ENCODE measurements at regions not wholly inside any gene's neighbourhood (a gene's known extent, or its start where the extent isn't known, plus 50 kb on each side); places are given as distances from the start of the nearest gene placed in this dataset.
"Not testable (repeated sequence)": the region's sequence is repeated elsewhere in the genome, so short reads cannot be mapped to it uniquely, and the experiment has no call there.

DNA sequence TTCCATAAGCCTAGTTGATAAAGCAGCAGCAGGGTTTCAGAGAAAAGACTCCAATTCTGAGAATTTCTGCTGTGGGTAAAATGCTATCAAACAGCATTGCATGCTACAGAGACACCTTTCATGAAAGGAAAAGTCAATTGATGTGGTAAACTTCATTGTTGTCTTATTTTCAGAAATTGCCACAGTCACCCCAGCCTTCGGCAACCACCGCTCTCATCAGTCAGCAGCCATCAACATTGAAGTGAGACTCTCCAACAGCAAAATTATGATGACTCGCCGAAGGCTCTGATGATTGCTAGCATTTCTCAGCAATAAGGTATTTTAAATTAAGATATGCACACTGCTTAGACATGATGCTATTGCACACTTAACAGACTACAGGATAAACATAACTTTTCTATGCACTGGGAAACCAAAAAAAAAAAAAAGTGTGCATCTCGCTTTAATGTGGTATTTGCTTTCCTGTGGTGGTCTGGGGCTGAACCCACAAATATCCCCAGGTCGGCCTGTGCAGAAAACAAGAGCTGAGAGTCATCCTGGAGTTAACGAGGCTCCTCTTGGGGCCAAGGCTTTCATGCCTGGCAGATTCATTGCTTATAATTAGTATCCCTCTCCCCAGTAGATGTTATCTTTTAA is 192.1 kb downstream of the CTTN start:
- DNase-seq (ENCODE audit: low spot score), result no peak

- no peak for DNase-seq (ENCODE audit: low spot score)
Observed at GRCh38 chr11:70592641-70593165, 194.4 kb downstream of the CTTN start.

- no peak for DNase-seq (ENCODE audit: low spot score)
Observed at GRCh38 chr11:70593446-70593983, 195.2 kb downstream of the CTTN start.

DNA sequence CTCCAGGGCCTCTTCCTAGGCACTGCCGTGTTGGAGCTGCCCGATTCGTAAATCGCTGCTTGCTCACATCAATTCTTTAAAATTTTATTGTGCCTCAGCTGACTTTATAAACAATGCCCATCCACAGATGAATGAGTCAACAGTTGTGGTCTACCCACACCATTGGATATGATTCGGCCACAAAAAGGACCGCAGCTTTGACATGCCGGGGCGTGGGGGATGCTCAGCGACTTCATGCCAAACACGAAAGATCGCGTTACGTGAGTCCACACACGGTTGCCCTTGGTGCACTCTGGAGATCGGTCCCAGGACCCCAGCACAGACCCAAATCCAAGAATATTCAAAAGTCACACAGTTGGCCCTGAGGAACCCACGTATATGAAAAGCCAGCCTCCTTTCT is 195.7 kb downstream of the CTTN start:
- DNase-seq (ENCODE audit: low spot score), result no peak

- no peak for DNase-seq (ENCODE audit: low spot score)
Observed at GRCh38 chr11:70594606-70595005, 196.3 kb downstream of the CTTN start.

GRCh38 chr11:70595016-70595415 is 196.7 kb downstream of the CTTN start:
- DNase-seq (ENCODE audit: low spot score), result no peak

DNA sequence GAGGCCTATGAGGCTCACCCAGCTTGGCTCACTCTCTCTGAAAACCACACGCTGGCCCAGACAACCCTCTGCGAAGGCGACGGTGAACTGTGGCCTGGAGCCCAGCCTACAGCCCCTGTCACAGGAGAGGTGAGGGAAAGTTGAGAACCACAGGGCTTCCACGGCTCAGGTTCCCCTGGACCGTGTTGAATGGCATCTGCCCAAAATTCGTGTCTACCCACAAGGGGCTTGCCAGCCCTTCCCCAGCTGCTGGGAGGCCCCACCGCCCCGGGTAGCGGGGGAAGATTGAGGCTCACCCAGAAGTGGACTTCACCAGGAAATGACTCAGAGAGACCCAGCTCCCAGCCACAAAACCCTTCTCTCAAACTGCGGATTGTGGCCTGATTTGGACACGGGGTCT is 197.1 kb downstream of the CTTN start:
- DNase-seq (ENCODE audit: low spot score), result no peak

DNA sequence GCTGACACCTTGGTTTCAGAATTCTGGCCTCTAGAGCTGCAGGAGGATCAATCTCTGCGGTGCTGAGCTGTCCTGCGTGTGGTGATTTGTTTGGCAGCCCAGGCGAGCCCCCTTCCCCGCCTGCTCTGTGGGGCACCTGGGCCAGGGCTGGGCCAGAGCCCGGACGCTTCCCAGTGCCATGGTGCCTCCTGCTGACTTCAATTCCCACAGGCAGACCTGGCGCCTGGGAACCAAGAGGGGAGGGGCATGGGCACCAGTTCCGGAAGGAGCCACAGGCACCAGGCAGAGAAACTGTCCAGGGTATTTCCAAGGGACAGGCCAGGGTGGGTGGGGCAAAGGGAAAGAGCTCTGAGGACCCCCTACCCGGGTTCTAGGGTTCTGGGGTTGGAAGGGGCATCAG is 197.8 kb downstream of the CTTN start:
- no peak for DNase-seq (ENCODE audit: low spot score)

DNA sequence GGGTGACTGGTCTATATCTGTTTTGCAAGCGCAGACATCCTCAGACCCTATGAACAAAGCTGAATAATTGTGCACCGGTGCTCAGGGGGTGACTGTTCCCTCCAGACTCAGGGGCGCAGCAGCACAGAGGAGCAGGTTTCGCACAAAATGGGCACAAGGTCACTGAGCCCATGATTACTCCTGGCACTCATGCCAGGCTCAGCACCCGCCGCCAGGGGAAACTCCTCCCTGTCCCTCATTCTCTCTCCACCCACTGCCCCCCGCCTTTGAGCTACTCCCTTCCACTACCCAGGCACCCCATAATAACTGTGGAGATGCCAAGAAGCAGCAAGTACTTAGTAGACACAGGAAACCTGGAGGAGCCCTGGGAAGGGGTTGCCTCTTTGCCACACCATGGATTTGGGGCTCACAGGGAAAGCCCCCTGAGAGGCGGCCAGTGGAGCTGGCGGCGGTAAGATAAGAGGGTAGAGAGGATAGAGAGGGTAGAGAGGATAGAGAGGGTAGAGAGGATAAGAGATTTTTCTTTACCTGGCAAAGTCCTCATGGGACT is 198.8 kb downstream of the CTTN start:
- no peak for DNase-seq (ENCODE audit: low spot score)

GRCh38 chr11:70597751-70598625 is 199.7 kb downstream of the CTTN start:
- DNase-seq (ENCODE audit: low spot score), result no peak

- DNase-seq (ENCODE audit: low spot score), result not testable (repeated sequence)
Observed at GRCh38 chr11:70600911-70601415, 202.6 kb downstream of the CTTN start.

- DNase-seq (ENCODE audit: low spot score), result no peak
Observed at GRCh38 chr11:70601861-70602538, 203.7 kb downstream of the CTTN start.

DNA sequence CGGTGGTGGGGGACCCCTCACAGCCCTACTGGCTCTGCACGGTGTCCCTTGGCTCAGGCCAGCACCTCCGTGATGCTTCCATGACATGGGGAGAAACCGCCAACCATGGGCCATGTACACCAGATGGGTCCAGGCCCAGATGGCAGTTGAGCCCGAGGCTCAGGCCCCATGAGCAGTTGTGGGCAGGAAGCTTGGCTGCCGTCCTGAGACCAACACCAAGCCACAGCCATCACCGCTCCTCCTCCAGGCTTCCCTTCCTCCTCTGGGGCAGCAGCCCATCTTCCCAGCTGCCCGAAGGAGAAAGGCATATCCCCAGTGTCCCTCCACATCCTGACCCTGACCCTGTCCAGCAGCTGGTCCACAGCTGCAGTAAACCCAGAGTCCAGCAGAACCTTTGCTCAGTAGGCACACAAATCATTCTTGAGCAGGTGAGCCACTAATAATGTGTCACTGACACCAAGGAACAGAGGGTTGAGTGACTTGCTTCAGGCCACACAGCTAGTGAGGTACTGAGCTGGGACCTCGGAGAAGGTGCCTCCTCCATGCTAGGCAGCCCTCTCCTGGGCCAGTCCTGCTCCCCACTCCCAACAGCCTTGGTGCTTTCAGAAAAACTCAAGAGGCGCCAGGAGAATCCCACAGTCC is 204.9 kb downstream of the CTTN start:
- DNase-seq (ENCODE audit: low spot score), result no peak

- no peak for DNase-seq (ENCODE audit: low spot score)
Observed at GRCh38 chr11:70603756-70604211, 205.5 kb downstream of the CTTN start.

DNA sequence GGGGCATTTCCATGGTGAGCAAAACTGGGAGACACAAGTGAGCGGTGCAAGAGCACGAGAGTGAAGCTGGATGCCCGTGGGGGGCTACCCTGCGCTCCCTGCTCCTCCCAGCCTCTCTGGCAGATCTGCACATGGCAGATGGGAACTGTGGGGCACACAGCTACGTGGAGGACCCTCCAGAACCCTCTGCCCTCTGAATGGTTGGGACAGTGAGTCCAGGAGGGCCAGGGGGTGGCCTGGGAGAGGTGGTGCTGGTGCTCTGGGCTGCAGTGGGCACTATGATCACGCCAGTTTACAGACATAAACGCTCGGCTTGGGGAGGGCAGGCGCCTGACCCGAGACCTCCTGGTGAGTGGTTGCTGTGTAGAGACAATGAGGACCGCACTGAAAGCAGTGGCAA is 205.9 kb downstream of the CTTN start:
- no peak for DNase-seq (ENCODE audit: low spot score)

- DNase-seq (ENCODE audit: low spot score), result no peak
Observed at GRCh38 chr11:70604630-70605467, 206.5 kb downstream of the CTTN start.

GRCh38 chr11:70605468-70605815 is 207.1 kb downstream of the CTTN start:
- DNase-seq (ENCODE audit: low spot score), result no peak

GRCh38 chr11:70605846-70606245 is 207.5 kb downstream of the CTTN start:
- no peak for DNase-seq (ENCODE audit: low spot score)

- DNase-seq (ENCODE audit: low spot score), result no peak
Observed at GRCh38 chr11:70606248-70606950, 208.1 kb downstream of the CTTN start.

- no peak for DNase-seq (ENCODE audit: low spot score)
Observed at GRCh38 chr11:70606951-70607330, 208.6 kb downstream of the CTTN start.
